GM12878 (cell line): ENCODE measurements at regions not wholly inside any gene's neighbourhood (a gene's known extent, or its start where the extent isn't known, plus 50 kb on each side); places are given as distances from the start of the nearest gene placed in this dataset.

Source experiments
- ATAC-seq: fragments of 200-7000 bp; cut with Tn5 transposase; 3 replicates; pipeline ENCODE4 v1.9.1; 2020; ENCODE audit warnings: mild to moderate bottlenecking, moderate library complexity
- BruUV-seq: library from RNA; stranded (reverse); fragments of 400-500 nt; replicated peaks from 2 replicates; lab custom pipeline; 2021; lab: Mats Ljungman, UMichigan
- CTCF ChIA-PET: fragments of 300-600 bp; sonication (Branson Sonifier 250); formaldehyde crosslinking; extraction: SDS; loops from one replicate; lab custom pipeline; 2021; ENCODE audit warnings: inconsistent platforms; lab: Yijun Ruan, JAX
- POLR2A ChIA-PET: fragments of 350-600 bp; formaldehyde crosslinking; extraction: SDS; loops from one replicate; lab custom pipeline; 2021; ENCODE audit warnings: inconsistent platforms; lab: Charles Lee
- RAD21 ChIA-PET: fragments of 300-600 bp; sonication (Branson Sonifier 250); formaldehyde crosslinking; loops from one replicate; lab custom pipeline; 2023; ENCODE audit warnings: antibody characterized with exemption; ENCODE audit not compliant: unreplicated experiment; lab: Charles Lee
- SMC1A ChIA-PET: fragments of 300-600 bp; sonication (Branson Sonifier 250); formaldehyde crosslinking; loops from one replicate; lab custom pipeline; 2023; ENCODE audit not compliant: unreplicated experiment, uncharacterized antibody; lab: Charles Lee
- DNase-seq: peaks from one replicate; pipeline ENCODE4 v3.0.0-alpha.2; 2011; ENCODE audit warnings: low read depth, low spot score
- FAIRE-seq: peaks from 3 replicates; lab custom pipeline; 2011; peaks lifted over from hg19 to GRCh38; lab: Jason Lieb, UNC
- H2AFZ ChIP-seq: 2 replicates; pipeline ENCODE4 v1.6.0; 2011; ENCODE audit warnings: low read depth, low read length, control low read depth; ENCODE audit not compliant: control insufficient read depth
- H3K27ac ChIP-seq: 2 replicates; pipeline ENCODE4 v1.5.1; 2011; ENCODE audit warnings: control low read depth; ENCODE audit not compliant: control insufficient read depth, insufficient read depth
- H3K27me3 ChIP-seq, 2 experiments: replicated peaks in 1 of 2; 2 replicates each; pipeline versions ENCODE4 v1.6.0 to v1.6.1; 2011; ENCODE audit warnings: low read length in 1 of 2; ENCODE audit not compliant: control insufficient read depth in 2 of 2, insufficient read depth in 2 of 2
- H3K36me3 ChIP-seq, 2 experiments: 2 replicates each; pipeline ENCODE4 v1.5.1; 2011; ENCODE audit warnings: low read length in 1 of 2; ENCODE audit not compliant: control insufficient read depth in 2 of 2, insufficient read depth in 2 of 2
- H3K4me1 ChIP-seq: 2 replicates; pipeline ENCODE4 v1.6.1; 2011; ENCODE audit warnings: mild to moderate bottlenecking, low read length, moderate library complexity, mixed read lengths; ENCODE audit not compliant: control insufficient read depth, insufficient read depth
- H3K4me2 ChIP-seq: 2 replicates; pipeline ENCODE4 v1.6.0; 2011; ENCODE audit warnings: control low read depth; ENCODE audit not compliant: control insufficient read depth, insufficient read depth
- H3K4me3 ChIP-seq: fragments of 200-600 bp; sonication (generic); 2 replicates; pipeline ENCODE4 v1.5.1; 2016
- H3K79me2 ChIP-seq: 2 replicates; pipeline ENCODE4 v1.6.0; 2011; ENCODE audit warnings: low read length; ENCODE audit not compliant: control insufficient read depth, insufficient read depth
- H3K9ac ChIP-seq: 2 replicates; pipeline ENCODE4 v1.8.0; 2011; ENCODE audit warnings: low read length, control low read depth, mixed read lengths; ENCODE audit not compliant: control insufficient read depth, insufficient read depth
- H3K9me3 ChIP-seq: replicated peaks from 3 replicates; pipeline ENCODE4 v1.5.1; 2011; ENCODE audit warnings: mild to moderate bottlenecking, low read length; ENCODE audit not compliant: control insufficient read depth, insufficient read depth
- H4K20me1 ChIP-seq: 2 replicates; pipeline ENCODE4 v1.6.0; 2011; ENCODE audit not compliant: control insufficient read depth, insufficient read depth
- ATF2 ChIP-seq: IDR thresholded peaks from 2 replicates; pipeline ENCODE4 v1.6.1; 2012; ENCODE audit warnings: low read length, inconsistent platforms
- ATF7 ChIP-seq: fragments of 450-650 bp; IDR thresholded peaks from 2 replicates; pipeline ENCODE4 v1.6.1; 2016; ENCODE audit warnings: low read depth, mild to moderate bottlenecking
- CREB1 ChIP-seq: IDR thresholded peaks from 2 replicates; pipeline ENCODE4 v1.6.1; 2012; ENCODE audit warnings: low read depth, mild to moderate bottlenecking, inconsistent platforms
- CREM ChIP-seq: IDR thresholded peaks from 2 replicates; pipeline ENCODE4 v1.6.1; 2014; ENCODE audit warnings: antibody characterized with exemption, low read depth
- EED ChIP-seq: sonication (generic); IDR thresholded peaks from 2 replicates; pipeline ENCODE4 v1.6.1; 2016; ENCODE audit warnings: antibody characterized with exemption, low read depth
- JUNB ChIP-seq: IDR thresholded peaks from 2 replicates; pipeline ENCODE4 v1.6.1; 2016; ENCODE audit warnings: antibody characterized with exemption, mild to moderate bottlenecking
- KLF5 ChIP-seq: fragments of 450-650 bp; IDR thresholded peaks from 2 replicates; pipeline ENCODE4 v1.6.1; 2014; ENCODE audit warnings: mild to moderate bottlenecking; ENCODE audit not compliant: partially characterized antibody
- NFIC ChIP-seq: IDR thresholded peaks from 2 replicates; pipeline ENCODE4 v1.6.1; 2012; ENCODE audit warnings: low read depth, mild to moderate bottlenecking, inconsistent platforms, low read length, moderate library complexity
- POU2F2 ChIP-seq: IDR thresholded peaks from 3 replicates; pipeline ENCODE4 v1.6.1; 2011; ENCODE audit warnings: low read depth, mild to moderate bottlenecking, low read length, borderline replicate concordance
- RUNX3 ChIP-seq: IDR thresholded peaks from 2 replicates; pipeline ENCODE4 v1.6.1; 2012; ENCODE audit warnings: low read length, inconsistent platforms
- SIX5 ChIP-seq: IDR thresholded peaks from 2 replicates; pipeline ENCODE4 v1.6.1; 2011; ENCODE audit warnings: mild to moderate bottlenecking, low read depth, low read length, moderate library complexity; ENCODE audit not compliant: severe bottlenecking
- SPI1 ChIP-seq: IDR thresholded peaks from 2 replicates; pipeline ENCODE4 v1.6.1; 2011; ENCODE audit warnings: low read depth, mild to moderate bottlenecking, low read length, moderate library complexity, borderline replicate concordance; ENCODE audit not compliant: insufficient read depth
- SUZ12 ChIP-seq: fragments of 200-600 bp; sonication (generic); IDR thresholded peaks from one replicate; pipeline ENCODE4 v1.6.1; 2018; ENCODE audit warnings: antibody characterized with exemption, mild to moderate bottlenecking; ENCODE audit not compliant: unreplicated experiment
- WGBS: methylation state at CpG from one replicate; pipeline ENCODE4 v1.1.6; 2016; ENCODE audit warnings: low lambda C conversion rate; ENCODE audit not compliant: insufficient replicate concordance, insufficient coverage; ENCODE audit errors: missing lambda C conversion rate; 5-methylcytosine and 5-hydroxymethylcytosine counted together
- in situ Hi-C: fragments of 300-500 bp; cut with MboI; formaldehyde crosslinking; loops from 9 replicates; pipeline ENCODE4 v1.14.3; 2018; ENCODE audit warnings: mixed read lengths
- intact Hi-C: fragments of 100-400 bp; cut with micrococcal nuclease; formaldehyde crosslinking; loops from one replicate; pipeline ENCODE4 v1.14.2; 2022; ENCODE audit not compliant: unreplicated experiment

GRCh38 chr17:71970312-71970711 lies 150.5 kb upstream of the SOX9 start:
- no TSS peak for BruUV-seq
- peak; percentile 64 for ATAC-seq
- POLR2A ChIA-PET: no interaction called here

More at GRCh38 chr17:71970312-71970711, 150.5 kb upstream of the SOX9 start:
- H3K27me3 ChIP-seq: no peaks in the 10 kb centered on the region
- H3K27ac ChIP-seq: no peak overlapping the region
- no peak overlapping the region for H2AFZ ChIP-seq
- H3K4me1 ChIP-seq: no peaks in the 10 kb centered on the region
- in situ Hi-C loops (no loop called here), intact Hi-C loops (no loop called here)
- no peaks in the 10 kb centered on the region for H3K9me3 ChIP-seq
- DNase-seq: no peak
- RAD21 ChIA-PET: no interaction called here
- no peaks in the 10 kb centered on the region for H4K20me1 ChIP-seq
- TF ChIP-seq POU2F2 (no peak), KLF5 (no peak), JUNB (peak; percentile 61), SPI1 (peak; percentile 47; the same call in 1 of the 2 replicates), ATF7 (peak; percentile 64; the same call in 1 of the 2 replicates), RUNX3 (peak; percentile 49; the same call in 1 of the 2 replicates), SIX5 (no peak), EED (peak; percentile 84), CREB1 (0 out of 2 replicates have a peak, but pooled peaks have one; percentile 30), CREM (peak; percentile 29; the same call in 1 of the 2 replicates), NFIC (0 out of 2 replicates have a peak, but pooled peaks have one; percentile 26), ATF2 (peak; percentile 71), SUZ12 (no peak)
- SMC1A ChIA-PET: interaction anchor here (1.2 kb wide), 1 partner anchor 151 kb away, joined by 3 read pairs; no protein-coding TSS in a partner anchor
- no peak overlapping the region for H3K9ac ChIP-seq
- 0% methylated on average over 1 of the region's 1 CpG for WGBS
- H3K4me2 ChIP-seq: no peak overlapping the region
- no peaks in the 10 kb centered on the region for H3K36me3 ChIP-seq
- H3K4me3 ChIP-seq: no peak overlapping the region
- no peaks in the 10 kb centered on the region for H3K79me2 ChIP-seq
- peak; percentile 49 for FAIRE-seq
- CTCF ChIA-PET: no interaction called here
